ENCODE measurements at regions not wholly inside any gene's neighbourhood (a gene's known extent, or its start where the extent isn't known, plus 50 kb on each side); places are given as distances from the start of the nearest gene placed in this dataset.

DNA sequence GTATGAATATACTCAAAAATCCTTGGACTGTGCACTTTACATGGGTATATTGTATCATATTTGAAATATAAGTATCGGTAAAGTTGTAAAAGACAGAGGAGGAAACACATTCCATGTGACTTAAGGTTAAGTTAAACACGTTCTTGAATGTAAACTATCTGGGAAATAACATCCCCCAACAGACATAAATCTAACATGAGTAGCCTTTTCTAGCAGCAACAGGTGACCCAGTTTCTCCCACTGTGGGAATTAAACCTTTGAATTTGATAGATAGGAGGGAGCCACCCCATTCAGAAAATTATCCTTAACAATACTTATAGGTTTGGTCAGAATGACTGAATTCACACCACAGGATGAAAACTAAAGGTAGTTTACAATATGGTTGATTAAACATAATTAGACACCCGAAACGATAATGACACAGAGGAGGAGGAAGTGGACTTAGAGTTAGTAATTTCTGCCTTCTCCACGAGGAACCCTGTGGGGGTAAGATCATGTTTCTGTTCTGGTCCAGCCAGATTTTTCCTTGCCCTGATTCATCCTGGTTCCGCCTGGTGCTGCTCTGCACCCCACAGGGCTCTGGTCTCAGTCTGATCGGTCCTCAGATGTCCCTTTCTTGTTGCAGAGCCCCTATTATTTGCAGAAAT is 84.6 kb upstream of the DNAH5 start:
- DNase-seq (ENCODE audit: low read depth in 1 of 2, low spot score in 1 of 2) = no peak
- Histone ChIP-seq H3K4me3 (replicated peaks; ENCODE audit: insufficient read depth, low read length) (no peak overlapping the region), H3K27ac (replicated peaks) (no peak overlapping the region), H3K27me3 (ENCODE audit: insufficient read depth, poor library complexity, severe bottlenecking) (no peaks in the 10 kb centered on the region)
- TF ChIP-seq SPI1 (IDR thresholded peaks at IDR 0.05; ENCODE audit: borderline replicate concordance, low read depth) = no peak
- TF ChIP-seq, protein P1, sequence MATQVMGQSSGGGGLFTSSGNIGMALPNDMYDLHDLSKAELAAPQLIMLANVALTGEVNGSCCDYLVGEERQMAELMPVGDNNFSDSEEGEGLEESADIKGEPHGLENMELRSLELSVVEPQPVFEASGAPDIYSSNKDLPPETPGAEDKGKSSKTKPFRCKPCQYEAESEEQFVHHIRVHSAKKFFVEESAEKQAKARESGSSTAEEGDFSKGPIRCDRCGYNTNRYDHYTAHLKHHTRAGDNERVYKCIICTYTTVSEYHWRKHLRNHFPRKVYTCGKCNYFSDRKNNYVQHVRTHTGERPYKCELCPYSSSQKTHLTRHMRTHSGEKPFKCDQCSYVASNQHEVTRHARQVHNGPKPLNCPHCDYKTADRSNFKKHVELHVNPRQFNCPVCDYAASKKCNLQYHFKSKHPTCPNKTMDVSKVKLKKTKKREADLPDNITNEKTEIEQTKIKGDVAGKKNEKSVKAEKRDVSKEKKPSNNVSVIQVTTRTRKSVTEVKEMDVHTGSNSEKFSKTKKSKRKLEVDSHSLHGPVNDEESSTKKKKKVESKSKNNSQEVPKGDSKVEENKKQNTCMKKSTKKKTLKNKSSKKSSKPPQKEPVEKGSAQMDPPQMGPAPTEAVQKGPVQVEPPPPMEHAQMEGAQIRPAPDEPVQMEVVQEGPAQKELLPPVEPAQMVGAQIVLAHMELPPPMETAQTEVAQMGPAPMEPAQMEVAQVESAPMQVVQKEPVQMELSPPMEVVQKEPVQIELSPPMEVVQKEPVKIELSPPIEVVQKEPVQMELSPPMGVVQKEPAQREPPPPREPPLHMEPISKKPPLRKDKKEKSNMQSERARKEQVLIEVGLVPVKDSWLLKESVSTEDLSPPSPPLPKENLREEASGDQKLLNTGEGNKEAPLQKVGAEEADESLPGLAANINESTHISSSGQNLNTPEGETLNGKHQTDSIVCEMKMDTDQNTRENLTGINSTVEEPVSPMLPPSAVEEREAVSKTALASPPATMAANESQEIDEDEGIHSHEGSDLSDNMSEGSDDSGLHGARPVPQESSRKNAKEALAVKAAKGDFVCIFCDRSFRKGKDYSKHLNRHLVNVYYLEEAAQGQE (IDR thresholded peaks at IDR 0.05; ENCODE audit: insufficient replicate concordance, low read depth) = no peak

GRCh38 chr5:14028188-14028587 is 83.7 kb upstream of the DNAH5 start:
- Histone ChIP-seq H3K4me3 (replicated peaks; ENCODE audit: insufficient read depth, low read length) (no peak overlapping the region), H3K27me3 (ENCODE audit: insufficient read depth, poor library complexity, severe bottlenecking) (no peaks in the 10 kb centered on the region), H3K27ac (replicated peaks) (no peak overlapping the region)
- TF ChIP-seq SPI1 (IDR thresholded peaks at IDR 0.05; ENCODE audit: borderline replicate concordance, low read depth) = no peak
- TF ChIP-seq, protein P1 (IDR thresholded peaks at IDR 0.05; ENCODE audit: insufficient replicate concordance, low read depth) = no peak
- TF ChIP-seq CTCF (IDR thresholded peaks at IDR 0.05; ENCODE audit: insufficient read depth, low read length) = no peak
- DNase-seq (ENCODE audit: low read depth in 1 of 2, low spot score in 1 of 2) = no peak

- TF ChIP-seq GABPA (IDR thresholded peaks at IDR 0.05; ENCODE audit: low read depth) (no peak), CTCF (IDR thresholded peaks at IDR 0.05; ENCODE audit: insufficient read depth, low read length) (no peak), SPI1 (IDR thresholded peaks at IDR 0.05; ENCODE audit: borderline replicate concordance, low read depth) (no peak), POLR2AphosphoS5 (IDR thresholded peaks at IDR 0.05; ENCODE audit: low read depth) (no peak)
- TF ChIP-seq, protein P1 (IDR thresholded peaks at IDR 0.05; ENCODE audit: insufficient replicate concordance, low read depth) = no peak
- Histone ChIP-seq H3K27me3 (ENCODE audit: insufficient read depth, poor library complexity, severe bottlenecking) (no peaks in the 10 kb centered on the region), H3K4me3 (replicated peaks; ENCODE audit: insufficient read depth, low read length) (no peak overlapping the region), H3K27ac (replicated peaks) (no peak overlapping the region)
- no peak for DNase-seq (ENCODE audit: low read depth in 1 of 2, low spot score in 1 of 2)
Observed at GRCh38 chr5:14025569-14026286, 81.2 kb upstream of the DNAH5 start.

Measured in HL-60 (cell line).